Suprapubic skin (tissue), 4 donors: ENCODE measurements at regions not wholly inside any gene's neighbourhood (a gene's known extent, or its start where the extent isn't known, plus 50 kb on each side); places are given as distances from the start of the nearest gene placed in this dataset.

Experiments used
- DNase-seq, 2 donors: peaks; one replicate each; pipeline ENCODE4 v3.0.0-alpha.2; 2019; ENCODE audit warnings: low spot score in 2 of 2
- H3K27ac ChIP-seq: fragments of 200-600 bp; sonication (generic); one replicate; pipeline ENCODE4 v1.5.1; 2019
- H3K27me3 ChIP-seq: fragments of 200-600 bp; sonication (generic); one replicate; pipeline ENCODE4 v1.5.1; 2019
- H3K36me3 ChIP-seq: fragments of 200-600 bp; sonication (generic); one replicate; pipeline ENCODE4 v1.5.1; 2019
- H3K4me1 ChIP-seq: fragments of 200-600 bp; sonication (generic); one replicate; pipeline ENCODE4 v1.5.1; 2019
- H3K4me3 ChIP-seq: fragments of 200-600 bp; sonication (generic); one replicate; pipeline ENCODE4 v1.5.1; 2019; ENCODE audit warnings: mild to moderate bottlenecking
- H3K9me3 ChIP-seq: fragments of 200-600 bp; sonication (generic); one replicate; pipeline ENCODE4 v1.5.1; 2019
- EP300 ChIP-seq: sonication (generic); formaldehyde crosslinking; IDR thresholded peaks from one replicate; pipeline ENCODE4 v1.6.1; 2017; ENCODE audit warnings: antibody characterized with exemption
- POLR2A ChIP-seq, 2 donors: fragments of 450-650 bp; IDR thresholded peaks; one replicate each; pipeline ENCODE4 v1.6.1; 2017; ENCODE audit warnings: antibody characterized with exemption in 2 of 2, mild to moderate bottlenecking in 2 of 2, moderate library complexity in 2 of 2
- POLR2AphosphoS5 ChIP-seq, 3 donors: sonication (generic); formaldehyde crosslinking; IDR thresholded peaks; one replicate each; pipeline ENCODE4 v1.6.1; 2017; ENCODE audit warnings: antibody characterized with exemption in 3 of 3
- WGBS: methylation state at CpG from one replicate; pipeline ENCODE4 v1.1.5; 2018; 5-methylcytosine and 5-hydroxymethylcytosine counted together
- TF ChIP-seq, protein P1 (sequence below), 2 donors: fragments of 200-600 bp in 1 of 2; fragments of 450-650 bp in 1 of 2; sonication (generic) in 1 of 2; IDR thresholded peaks; one replicate each; pipeline ENCODE4 v1.5.1; 2016 to 2019; ENCODE audit warnings: antibody characterized with exemption in 2 of 2, mild to moderate bottlenecking in 1 of 2, moderate library complexity in 1 of 2

DNA sequence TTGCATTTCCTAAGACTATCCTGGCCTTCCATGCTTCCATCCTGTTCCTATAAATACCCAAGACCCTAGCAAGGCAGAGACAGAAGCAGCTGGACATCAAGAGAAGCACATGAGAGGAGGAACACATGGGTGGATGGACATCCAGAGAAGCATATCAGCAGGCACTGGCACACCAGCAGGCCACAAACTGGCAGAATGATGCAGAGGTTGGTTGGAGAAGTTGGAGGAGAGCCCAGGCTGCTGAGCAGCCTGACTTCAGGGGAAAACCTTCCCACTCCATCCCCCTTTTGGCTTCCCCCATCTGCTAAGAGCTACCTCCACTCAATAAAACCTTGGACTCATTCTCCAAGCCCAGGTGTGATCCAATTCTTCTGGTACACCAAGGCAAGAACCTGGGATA, 332.5 kb downstream of the FRK start:
- H3K27me3 ChIP-seq: no peaks in the 10 kb centered on the region
- no peak for DNase-seq

DNA sequence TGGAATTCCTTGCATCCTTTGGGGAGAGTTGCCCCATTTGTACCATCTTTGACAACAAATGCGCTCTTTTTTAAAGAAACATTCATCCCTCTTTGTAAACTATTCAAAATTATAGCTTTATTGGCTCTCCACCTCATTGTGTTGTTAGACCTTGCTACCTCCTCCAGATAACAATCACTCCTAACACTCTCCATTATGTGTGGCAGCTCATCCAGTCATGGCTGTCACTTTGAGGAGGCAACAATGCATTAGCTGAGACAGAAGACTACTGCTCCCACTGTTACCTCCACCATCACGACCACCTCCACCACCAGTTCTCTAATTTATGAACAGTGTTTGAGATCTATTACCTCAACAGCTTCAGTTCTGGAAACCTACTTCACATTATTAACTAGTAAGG, 339.1 kb downstream of the FRK start:
- Histone ChIP-seq H3K4me3 (no peak overlapping the region), H3K4me1 (no peaks in the 10 kb centered on the region), H3K36me3 (no peaks in the 10 kb centered on the region), H3K27me3 (no peaks in the 10 kb centered on the region), H3K9me3 (no peaks in the 10 kb centered on the region), H3K27ac (no peak overlapping the region)
- 79% methylated on average over 2 of the region's 2 CpGs for WGBS
- TF ChIP-seq POLR2A (IDR thresholded peaks at IDR 0.05): no peak
- no peak for DNase-seq

More for the DNA sequence above, 332.5 kb downstream of the FRK start:
- Histone ChIP-seq H3K4me1 (no peaks in the 10 kb centered on the region), H3K4me3 (no peak overlapping the region), H3K36me3 (no peaks in the 10 kb centered on the region), H3K9me3 (no peaks in the 10 kb centered on the region), H3K27ac (no peak overlapping the region)
- TF ChIP-seq, protein P1, sequence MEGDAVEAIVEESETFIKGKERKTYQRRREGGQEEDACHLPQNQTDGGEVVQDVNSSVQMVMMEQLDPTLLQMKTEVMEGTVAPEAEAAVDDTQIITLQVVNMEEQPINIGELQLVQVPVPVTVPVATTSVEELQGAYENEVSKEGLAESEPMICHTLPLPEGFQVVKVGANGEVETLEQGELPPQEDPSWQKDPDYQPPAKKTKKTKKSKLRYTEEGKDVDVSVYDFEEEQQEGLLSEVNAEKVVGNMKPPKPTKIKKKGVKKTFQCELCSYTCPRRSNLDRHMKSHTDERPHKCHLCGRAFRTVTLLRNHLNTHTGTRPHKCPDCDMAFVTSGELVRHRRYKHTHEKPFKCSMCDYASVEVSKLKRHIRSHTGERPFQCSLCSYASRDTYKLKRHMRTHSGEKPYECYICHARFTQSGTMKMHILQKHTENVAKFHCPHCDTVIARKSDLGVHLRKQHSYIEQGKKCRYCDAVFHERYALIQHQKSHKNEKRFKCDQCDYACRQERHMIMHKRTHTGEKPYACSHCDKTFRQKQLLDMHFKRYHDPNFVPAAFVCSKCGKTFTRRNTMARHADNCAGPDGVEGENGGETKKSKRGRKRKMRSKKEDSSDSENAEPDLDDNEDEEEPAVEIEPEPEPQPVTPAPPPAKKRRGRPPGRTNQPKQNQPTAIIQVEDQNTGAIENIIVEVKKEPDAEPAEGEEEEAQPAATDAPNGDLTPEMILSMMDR (IDR thresholded peaks at IDR 0.05): no peak
- TF ChIP-seq POLR2A (IDR thresholded peaks at IDR 0.05): no peak
- no peak for TF ChIP-seq EP300
- no peak for TF ChIP-seq POLR2AphosphoS5 (IDR thresholded peaks at IDR 0.05)

DNA sequence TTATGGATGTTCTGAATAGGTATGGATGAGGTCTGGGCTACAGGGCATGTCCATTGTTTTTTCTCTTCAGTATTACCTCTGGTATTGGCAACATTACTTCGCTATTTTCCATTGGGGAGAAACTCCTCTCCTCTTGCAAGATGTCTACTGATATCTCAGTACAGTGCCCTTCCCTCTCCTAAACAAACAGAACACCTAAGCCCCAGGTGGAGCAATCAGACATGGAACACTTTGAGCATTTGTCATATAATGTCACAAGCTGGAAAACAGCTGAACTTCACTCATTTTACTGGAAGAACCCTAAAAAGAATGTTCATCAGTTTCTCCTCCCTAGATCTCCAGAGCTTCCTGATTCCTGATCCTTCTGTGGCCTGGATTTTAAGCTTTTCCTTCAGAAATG, 339.8 kb downstream of the FRK start:
- Histone ChIP-seq H3K4me1 (no peaks in the 10 kb centered on the region), H3K27ac (no peak overlapping the region), H3K27me3 (no peaks in the 10 kb centered on the region), H3K36me3 (no peaks in the 10 kb centered on the region), H3K4me3 (no peak overlapping the region), H3K9me3 (no peaks in the 10 kb centered on the region)
- WGBS: 91% methylated on average over 1 of the region's 1 CpG
- TF ChIP-seq, protein P1 (IDR thresholded peaks at IDR 0.05): no peak
- no peak for TF ChIP-seq POLR2A (IDR thresholded peaks at IDR 0.05)
- no peak for TF ChIP-seq EP300
- DNase-seq: no peak

DNA sequence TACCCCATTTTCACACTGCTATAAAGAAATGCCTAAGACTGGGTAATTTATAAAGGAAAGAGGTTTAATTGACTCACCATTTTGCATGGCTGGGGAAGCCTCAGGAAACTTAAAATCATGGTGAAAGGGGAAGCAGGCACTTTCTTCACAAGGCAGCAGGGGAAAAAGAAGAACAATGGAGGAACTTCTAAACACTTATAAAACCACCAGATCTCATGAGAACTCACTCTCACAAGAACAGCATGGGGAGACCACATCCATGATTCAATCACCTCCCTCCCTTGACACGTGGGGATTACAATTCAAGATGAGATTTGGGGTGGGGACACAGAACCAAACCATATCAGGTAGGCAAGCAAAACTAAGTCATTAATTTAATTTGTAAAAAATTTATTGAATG, 343.2 kb downstream of the FRK start:
- Histone ChIP-seq H3K36me3 (no peaks in the 10 kb centered on the region), H3K4me3 (no peak overlapping the region), H3K27me3 (no peaks in the 10 kb centered on the region), H3K27ac (no peak overlapping the region), H3K9me3 (no peaks in the 10 kb centered on the region), H3K4me1 (no peaks in the 10 kb centered on the region)
- no peak for DNase-seq
- TF ChIP-seq, protein P1 (IDR thresholded peaks at IDR 0.05): no peak
- TF ChIP-seq EP300: no peak
- WGBS: 82% methylated on average over 1 of the region's 1 CpG

DNA sequence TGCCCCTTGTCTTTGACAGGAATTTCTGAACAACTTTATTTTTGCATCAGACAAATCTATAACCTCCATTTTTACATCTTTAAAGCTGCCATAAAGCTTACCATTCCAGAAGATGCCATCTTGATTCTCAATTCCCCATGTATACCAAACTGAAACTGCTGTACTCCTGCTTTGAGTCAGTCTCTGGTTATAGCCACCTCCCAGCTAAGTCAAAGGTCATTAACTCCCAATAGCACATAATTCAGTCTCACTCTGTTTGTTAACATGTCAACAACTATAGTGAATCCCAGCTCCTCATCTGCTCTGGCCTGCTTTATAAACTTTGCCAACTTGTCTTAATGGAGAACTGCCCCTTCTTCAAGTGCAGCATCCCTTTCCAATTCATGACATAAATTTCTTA, 343.6 kb downstream of the FRK start:
- H3K36me3 ChIP-seq: no peaks in the 10 kb centered on the region
- H3K4me3 ChIP-seq: no peak overlapping the region
- no peaks in the 10 kb centered on the region for H3K4me1 ChIP-seq
- no peaks in the 10 kb centered on the region for H3K9me3 ChIP-seq
- TF ChIP-seq POLR2A (IDR thresholded peaks at IDR 0.05) (no peak), POLR2AphosphoS5 (IDR thresholded peaks at IDR 0.05) (no peak), EP300 (no peak)
- TF ChIP-seq, protein P1 (IDR thresholded peaks at IDR 0.05): no peak
- DNase-seq: no peak
- no peak overlapping the region for H3K27ac ChIP-seq
- no peaks in the 10 kb centered on the region for H3K27me3 ChIP-seq

DNA sequence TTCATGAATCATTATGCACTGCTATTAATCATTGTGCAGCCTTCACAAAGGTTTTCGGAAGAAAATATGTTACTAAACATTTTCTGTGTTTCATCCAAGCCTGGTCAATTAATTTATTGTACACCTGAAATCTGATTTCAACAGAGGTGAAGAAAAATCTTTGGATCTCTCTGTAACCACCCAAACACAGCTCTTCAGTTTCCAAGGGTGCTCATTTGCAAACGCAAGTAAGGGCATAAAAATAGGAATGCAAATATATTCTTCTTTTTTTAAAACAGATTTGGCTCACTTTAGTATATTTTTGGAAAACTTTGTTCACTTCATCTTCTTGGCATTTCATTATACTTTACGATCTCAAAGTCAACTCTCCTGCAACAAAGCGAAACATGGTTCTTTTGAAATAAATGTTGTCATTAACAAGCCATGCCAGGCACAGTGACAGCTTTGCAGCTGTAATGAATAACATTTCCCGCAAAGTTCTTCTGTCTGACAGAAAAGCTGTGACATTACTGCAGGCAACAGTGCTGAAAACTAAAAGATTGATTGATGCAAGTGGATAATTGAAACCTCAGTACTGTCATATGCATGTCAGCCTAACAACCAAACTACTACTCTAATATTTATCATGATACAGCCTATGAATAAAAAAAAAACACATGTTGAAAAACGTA, 348.3 kb downstream of the FRK start:
- no peaks in the 10 kb centered on the region for H3K4me1 ChIP-seq
- no peaks in the 10 kb centered on the region for H3K9me3 ChIP-seq
- H3K27me3 ChIP-seq: no peaks in the 10 kb centered on the region
- no peak for DNase-seq
- WGBS: 31% methylated on average over 6 of the region's 6 CpGs
- no peak overlapping the region for H3K27ac ChIP-seq
- TF ChIP-seq, protein P1 (IDR thresholded peaks at IDR 0.05): no peak
- TF ChIP-seq POLR2AphosphoS5 (IDR thresholded peaks at IDR 0.05): no peak
- no peak for TF ChIP-seq EP300
- TF ChIP-seq POLR2A (IDR thresholded peaks at IDR 0.05): no peak
- H3K4me3 ChIP-seq: no peak overlapping the region
- no peaks in the 10 kb centered on the region for H3K36me3 ChIP-seq
